SK-N-SH (cell line): ENCODE measurements at regions not wholly inside any gene's neighbourhood (a gene's known extent, or its start where the extent isn't known, plus 50 kb on each side); places are given as distances from the start of the nearest gene placed in this dataset.

Experiments used
- CTCF ChIA-PET: fragments of 300-600, 350-600 bp; formaldehyde crosslinking; extraction: SDS; loops from one replicate; lab custom pipeline; 2021; lab: Yijun Ruan, JAX
- POLR2A ChIA-PET: fragments of 350-600 bp; sonication (Branson Sonifier 250); formaldehyde crosslinking; extraction: SDS; loops from one replicate; lab custom pipeline; 2020; ENCODE audit warnings: antibody characterized with exemption, inconsistent platforms; lab: Yijun Ruan, JAX
- DNase-seq: peaks from one replicate; pipeline ENCODE4 v3.0.0; 2012
- H2AFZ ChIP-seq: fragments of 200-600 bp; sonication (generic); 2 replicates; pipeline ENCODE4 v1.8.1; 2016; ENCODE audit warnings: antibody characterized with exemption, mild to moderate bottlenecking, low read depth
- H3F3A ChIP-seq: fragments of 200-600 bp; sonication (generic); replicated peaks from 2 replicates; pipeline ENCODE3; 2016; ENCODE audit warnings: antibody characterized with exemption, mild to moderate bottlenecking; ENCODE audit not compliant: insufficient read depth
- H3K27ac ChIP-seq, 2 experiments: fragments of 200-500 bp in 1 of 2; fragments of 200-600 bp in 1 of 2; sonication (Bioruptor generic) in 1 of 2; sonication (generic), shearing (Covaris generic) in 1 of 2; 2 replicates each; pipeline versions ENCODE4 v1.5.1 to v1.6.1; 2014 to 2016; ENCODE audit warnings: low read depth in 2 of 2, inconsistent platforms in 1 of 2, low read length in 1 of 2, mild to moderate bottlenecking in 1 of 2, mixed read lengths in 1 of 2
- H3K27me3 ChIP-seq: fragments of 200-600 bp; sonication (generic), shearing (Covaris generic); 2 replicates; pipeline ENCODE4 v1.6.1; 2016; ENCODE audit warnings: mixed run types; ENCODE audit not compliant: insufficient read depth
- H3K36me3 ChIP-seq, 2 experiments: fragments of 200-500 bp in 1 of 2; fragments of 200-600 bp in 1 of 2; sonication (Bioruptor generic) in 1 of 2; sonication (generic) in 1 of 2; replicated peaks in 1 of 2; 2 replicates each; pipeline versions ENCODE3 to v1.5.1; 2014 to 2016; ENCODE audit warnings: low read length in 1 of 2, mild to moderate bottlenecking in 1 of 2; ENCODE audit not compliant: insufficient read depth in 2 of 2, control insufficient read depth in 1 of 2
- H3K4me1 ChIP-seq, 2 experiments: fragments of 200-500 bp in 1 of 2; fragments of 200-600 bp in 1 of 2; sonication (Bioruptor generic) in 1 of 2; sonication (generic), shearing (Covaris generic) in 1 of 2; 2 replicates each; pipeline versions ENCODE4 v1.5.1 to v1.6.1; 2014 to 2016; ENCODE audit warnings: low read depth in 1 of 2, low read length in 1 of 2, mixed run types in 1 of 2; ENCODE audit not compliant: insufficient read depth in 2 of 2, control insufficient read depth in 1 of 2
- H3K4me2 ChIP-seq: fragments of 200-600 bp; sonication (generic), shearing (Covaris generic); 2 replicates; pipeline ENCODE4 v1.6.1; 2017; ENCODE audit warnings: mixed run types
- H3K4me3 ChIP-seq, 2 experiments: fragments of 200-500 bp in 1 of 2; fragments of 200-600 bp in 1 of 2; sonication (Bioruptor generic) in 1 of 2; sonication (generic), shearing (Covaris generic) in 1 of 2; 2 replicates each; pipeline versions ENCODE4 v1.5.1 to v1.8.1; 2014 to 2016; ENCODE audit warnings: low read depth in 2 of 2, inconsistent platforms in 1 of 2, low read length in 1 of 2, mild to moderate bottlenecking in 1 of 2, mixed read lengths in 1 of 2, moderate library complexity in 1 of 2
- H3K79me2 ChIP-seq: fragments of 200-600 bp; sonication (generic); 2 replicates; pipeline ENCODE4 v1.8.1; 2017; ENCODE audit warnings: mild to moderate bottlenecking; ENCODE audit not compliant: insufficient read depth
- H3K9ac ChIP-seq: fragments of 200-600 bp; sonication (generic); 2 replicates; pipeline ENCODE4 v1.6.1; 2017; ENCODE audit warnings: mixed run types
- H3K9me2 ChIP-seq: fragments of 200-600 bp; sonication (generic); 2 replicates; pipeline ENCODE4 v1.6.1; 2017; ENCODE audit warnings: mixed run types
- H3K9me3 ChIP-seq: fragments of 200-600 bp; sonication (generic); 2 replicates; pipeline ENCODE4 v1.6.1; 2017; ENCODE audit warnings: mixed run types, mild to moderate bottlenecking, moderate library complexity
- H4K20me1 ChIP-seq: fragments of 200-600 bp; sonication (generic); 2 replicates; pipeline ENCODE4 v1.6.1; 2017; ENCODE audit warnings: mild to moderate bottlenecking, mixed run types; ENCODE audit not compliant: insufficient read depth
- CHD2 ChIP-seq: fragments of 150-350 bp; IDR thresholded peaks from 2 replicates; pipeline ENCODE4 v1.6.1; 2018; ENCODE audit warnings: low read length; ENCODE audit not compliant: partially characterized antibody
- ELF1 ChIP-seq: IDR thresholded peaks from 2 replicates; pipeline ENCODE4 v1.4.0; 2012
- EP300 ChIP-seq, 2 experiments: IDR thresholded peaks; 2 replicates each; pipeline versions ENCODE4 v1.4.0 to v1.6.1; 2012; ENCODE audit warnings: borderline replicate concordance in 1 of 2, low read depth in 1 of 2, low read length in 1 of 2
- FOXM1 ChIP-seq: IDR thresholded peaks from 2 replicates; pipeline ENCODE4 v1.4.0; 2012; ENCODE audit warnings: low read depth, mild to moderate bottlenecking
- JUND ChIP-seq: IDR thresholded peaks from 2 replicates; pipeline ENCODE4 v1.4.0; 2012
- MAX ChIP-seq: IDR thresholded peaks from 2 replicates; pipeline ENCODE4 v1.4.0; 2012; ENCODE audit warnings: low read depth
- NFIC ChIP-seq: IDR thresholded peaks from 2 replicates; pipeline ENCODE4 v1.4.0; 2012; ENCODE audit warnings: borderline replicate concordance
- PBX3 ChIP-seq: IDR thresholded peaks from 2 replicates; pipeline ENCODE4; 2012
- POLR2AphosphoS5 ChIP-seq: IDR thresholded peaks from 2 replicates; pipeline ENCODE4 v1.6.1; 2012; ENCODE audit warnings: low read depth, low read length
- RAD21 ChIP-seq: IDR thresholded peaks from 2 replicates; pipeline ENCODE4 v1.6.1; 2012; ENCODE audit warnings: mild to moderate bottlenecking, low read length
- RFX5 ChIP-seq: IDR thresholded peaks from 2 replicates; pipeline ENCODE4 v1.6.1; 2012; ENCODE audit warnings: mild to moderate bottlenecking, improper control_type of control experiment, low read length
- SIN3A ChIP-seq: IDR thresholded peaks from 2 replicates; pipeline ENCODE4 v1.6.1; 2012; ENCODE audit warnings: low read depth, mild to moderate bottlenecking, low read length, moderate library complexity, borderline replicate concordance
- SMC3 ChIP-seq: IDR thresholded peaks from 2 replicates; pipeline ENCODE4 v1.6.1; 2012; ENCODE audit warnings: low read depth, low read length, improper control_type of control experiment
- TAF1 ChIP-seq: IDR thresholded peaks from 2 replicates; pipeline ENCODE4 v1.6.1; 2012; ENCODE audit warnings: low read depth, mild to moderate bottlenecking, low read length, moderate library complexity, borderline replicate concordance
- TCF12 ChIP-seq: IDR thresholded peaks from 2 replicates; pipeline ENCODE4 v1.4.0; 2012
- USF1 ChIP-seq: IDR thresholded peaks from 2 replicates; pipeline ENCODE4 v1.4.0; 2012; ENCODE audit warnings: low read depth, borderline replicate concordance
- YY1 ChIP-seq: IDR thresholded peaks from 2 replicates; pipeline ENCODE4 v1.4.0; 2012; ENCODE audit warnings: low read depth, mild to moderate bottlenecking
- ZBTB33 ChIP-seq: IDR thresholded peaks from 2 replicates; pipeline ENCODE4 v1.4.0; 2012; ENCODE audit warnings: low read depth, borderline replicate concordance
- WGBS: methylation state at CpG from one replicate; pipeline ENCODE4 v1.1.6; 2017; ENCODE audit warnings: low lambda C conversion rate; 5-methylcytosine and 5-hydroxymethylcytosine counted together

- TF ChIP-seq PBX3 (no peak), EP300 (IDR thresholded peaks at IDR 0.05; ENCODE audit: borderline replicate concordance in 1 of 2, low read depth in 1 of 2, low read length in 1 of 2) (no peak), JUND (no peak)
Observed at GRCh38 chr10:83666762-83667161, 472.5 kb upstream of the GHITM start (continued).

GRCh38 chr10:83667594-83667993, 471.7 kb upstream of the GHITM start:
- H3K9ac ChIP-seq: no peak overlapping the region
- WGBS: 73% methylated on average over 1 of the region's 1 CpG
- H3K4me1 ChIP-seq: no peaks in the 10 kb centered on the region
- no peak overlapping the region for H2AFZ ChIP-seq
- H4K20me1 ChIP-seq: no peaks in the 10 kb centered on the region
- no peaks in the 10 kb centered on the region for H3K79me2 ChIP-seq
- H3K9me3 ChIP-seq: no peaks in the 10 kb centered on the region
- no peak for DNase-seq
- no peak overlapping the region for H3K4me3 ChIP-seq
- CTCF ChIA-PET: interaction anchor here (1.9 kb wide), 1 partner anchor 10 kb away, joined by 4 read pairs; no protein-coding TSS in a partner anchor
- no peak overlapping the region for H3K4me2 ChIP-seq
- H3K36me3 ChIP-seq: no peaks in the 10 kb centered on the region
- no peak for TF ChIP-seq ELF1
- no peak for TF ChIP-seq SMC3
- no peak for TF ChIP-seq SIN3A
- no peak for TF ChIP-seq RFX5
- no peak for TF ChIP-seq TCF12
- no peak for TF ChIP-seq POLR2AphosphoS5
- no peak for TF ChIP-seq RAD21
- no peak for TF ChIP-seq TAF1
- TF ChIP-seq ZBTB33: no peak
- TF ChIP-seq YY1: no peak
- TF ChIP-seq JUND: no peak
- TF ChIP-seq CHD2: no peak
- TF ChIP-seq MAX: no peak
- TF ChIP-seq USF1: no peak
- no peak for TF ChIP-seq EP300 (IDR thresholded peaks at IDR 0.05; ENCODE audit: borderline replicate concordance in 1 of 2, low read depth in 1 of 2, low read length in 1 of 2)
- no peak for TF ChIP-seq NFIC
- no peak for TF ChIP-seq FOXM1
- H3K27me3 ChIP-seq: no peaks in the 10 kb centered on the region
- no peaks in the 10 kb centered on the region for H3K9me2 ChIP-seq
- H3K27ac ChIP-seq: no peak overlapping the region
- no peaks in the 10 kb centered on the region for H3F3A ChIP-seq
- POLR2A ChIA-PET: no interaction called here
